H1 (cell line): ENCODE measurements at regions not wholly inside any gene's neighbourhood (a gene's known extent, or its start where the extent isn't known, plus 50 kb on each side); places are given as distances from the start of the nearest gene placed in this dataset.

Experiments
- CTCF ChIA-PET: fragments of 300-600 bp; sonication (Branson Sonifier 250); formaldehyde crosslinking; loops from one replicate; lab custom pipeline; 2021; ENCODE audit not compliant: partially characterized antibody; lab: Charles Lee
- POLR2A ChIA-PET: fragments of 300-600 bp; sonication (Branson Sonifier 250); formaldehyde crosslinking; loops from one replicate; lab custom pipeline; 2021; ENCODE audit warnings: inconsistent platforms; ENCODE audit not compliant: partially characterized antibody; lab: Charles Lee
- DNase-seq, 2 experiments: peaks; one replicate each; pipeline versions ENCODE4 v3.0.0 to v3.0.0-alpha.2; 2010 to 2022; ENCODE audit warnings: low spot score in 2 of 2, low read depth in 1 of 2, mixed read lengths in 1 of 2
- FAIRE-seq: peaks from 2 replicates; lab custom pipeline; 2011; peaks lifted over from hg19 to GRCh38; lab: Jason Lieb, UNC
- H2AFZ ChIP-seq: 2 replicates; pipeline ENCODE4 v1.8.1; 2012; ENCODE audit warnings: low read length, inconsistent platforms
- H2AK5ac ChIP-seq: 2 replicates; pipeline ENCODE4 v1.6.1; 2013; ENCODE audit warnings: low read depth, low read length
- H2BK120ac ChIP-seq: replicated peaks from 2 replicates; pipeline ENCODE3; 2013; ENCODE audit warnings: low read depth, low read length, inconsistent platforms
- H2BK12ac ChIP-seq: 2 replicates; pipeline ENCODE4 v1.6.1; 2013; ENCODE audit warnings: low read depth, low read length
- H2BK15ac ChIP-seq: 2 replicates; pipeline ENCODE4 v1.6.1; 2013; ENCODE audit warnings: low read length
- H2BK20ac ChIP-seq: 2 replicates; pipeline ENCODE4 v1.6.1; 2013; ENCODE audit warnings: low read length
- H2BK5ac ChIP-seq: 2 replicates; pipeline ENCODE4 v1.6.1; 2013; ENCODE audit warnings: low read depth, low read length
- H3K14ac ChIP-seq: 2 replicates; pipeline ENCODE4 v1.6.1; 2013; ENCODE audit warnings: inconsistent platforms; ENCODE audit not compliant: insufficient read length
- H3K18ac ChIP-seq: 2 replicates; pipeline ENCODE4 v1.6.1; 2013; ENCODE audit warnings: low read length; ENCODE audit errors: extremely low read depth
- H3K23ac ChIP-seq: 2 replicates; pipeline ENCODE4 v1.6.1; 2013; ENCODE audit warnings: inconsistent platforms; ENCODE audit not compliant: insufficient read length
- H3K23me2 ChIP-seq: 2 replicates; pipeline ENCODE4 v1.6.1; 2013; ENCODE audit warnings: low read depth, low read length
- H3K27ac ChIP-seq: 2 replicates; pipeline ENCODE4 v1.6.1; 2011; ENCODE audit warnings: low read depth, low read length, inconsistent platforms
- H3K27me3 ChIP-seq, 4 experiments: replicated peaks in 1 of 4; 1 replicate in 1 of 4; 2 replicates in 3 of 4; pipeline versions ENCODE4 v1.6.1 to v1.8.1; 2011 to 2013; ENCODE audit warnings: low read length in 3 of 4, mild to moderate bottlenecking in 3 of 4, inconsistent platforms in 2 of 4, mixed read lengths in 2 of 4, moderate library complexity in 1 of 4; ENCODE audit not compliant: control insufficient read depth in 3 of 4, insufficient read depth in 3 of 4; ENCODE audit errors: extremely low read depth in 1 of 4
- H3K36me3 ChIP-seq, 4 experiments: 2 replicates each; pipeline versions ENCODE4 v1.6.1 to v1.8.1; 2011 to 2013; ENCODE audit warnings: mild to moderate bottlenecking in 4 of 4, low read length in 3 of 4, moderate library complexity in 2 of 4, control low read depth in 1 of 4, inconsistent platforms in 1 of 4; ENCODE audit not compliant: insufficient read depth in 4 of 4, control insufficient read depth in 2 of 4
- H3K4ac ChIP-seq: replicated peaks from 2 replicates; pipeline ENCODE3; 2013; ENCODE audit warnings: low read length, low read depth, mixed read lengths, inconsistent platforms; ENCODE audit not compliant: insufficient read length
- H3K4me1 ChIP-seq, 4 experiments: replicated peaks in 1 of 4; 1 replicate in 1 of 4; 2 replicates in 3 of 4; pipeline versions ENCODE4 v1.6.1 to v1.8.1; 2011 to 2013; ENCODE audit warnings: low read length in 3 of 4, inconsistent platforms in 2 of 4, mixed read lengths in 1 of 4; ENCODE audit not compliant: insufficient read depth in 4 of 4, control insufficient read depth in 3 of 4
- H3K4me2 ChIP-seq, 2 experiments: 2 replicates each; pipeline versions ENCODE4 v1.6.1 to v1.8.1; 2011 to 2013; ENCODE audit warnings: low read depth in 2 of 2, low read length in 2 of 2, control low read depth in 1 of 2, inconsistent platforms in 1 of 2, mild to moderate bottlenecking in 1 of 2; ENCODE audit not compliant: insufficient read depth in 1 of 2
- H3K4me3 ChIP-seq, 4 experiments: fragments of 200-600, 300-600 bp in 1 of 4; sonication (generic), shearing (Covaris generic), sonication (Bioruptor Twin) in 1 of 4; 2 replicates each; pipeline versions ENCODE4 v1.5.1 to v1.8.1; 2011 to 2016; ENCODE audit warnings: low read length in 4 of 4, low read depth in 3 of 4, control low read depth in 2 of 4, inconsistent platforms in 2 of 4, mild to moderate bottlenecking in 2 of 4, mixed read lengths in 1 of 4, moderate library complexity in 1 of 4; ENCODE audit not compliant: insufficient read depth in 2 of 4; ENCODE audit errors: extremely low read depth in 1 of 4
- H3K56ac ChIP-seq: replicated peaks from 2 replicates; pipeline ENCODE3; 2013; ENCODE audit warnings: low read depth, mild to moderate bottlenecking, mixed read lengths, low read length, inconsistent platforms; ENCODE audit not compliant: insufficient read length
- H3K79me1 ChIP-seq: 2 replicates; pipeline ENCODE4 v1.6.1; 2013; ENCODE audit warnings: low read depth, low read length, control low read depth
- H3K79me2 ChIP-seq, 2 experiments: 2 replicates each; pipeline versions ENCODE4 v1.6.1 to v1.8.1; 2012 to 2013; ENCODE audit warnings: low read length in 2 of 2, mild to moderate bottlenecking in 2 of 2, inconsistent platforms in 1 of 2; ENCODE audit not compliant: insufficient read depth in 2 of 2, control insufficient read depth in 1 of 2
- H3K9ac ChIP-seq, 4 experiments: replicated peaks in 1 of 4; 1 replicate in 1 of 4; 2 replicates in 3 of 4; pipeline versions ENCODE4 v1.6.1 to v1.8.1; 2011 to 2013; ENCODE audit warnings: low read depth in 3 of 4, low read length in 3 of 4, control low read depth in 2 of 4, mild to moderate bottlenecking in 2 of 4, moderate library complexity in 2 of 4, inconsistent platforms in 1 of 4; ENCODE audit errors: extremely low read depth in 1 of 4
- H3K9me3 ChIP-seq, 2 experiments: 2 replicates each; pipeline versions ENCODE4 v1.6.1 to v1.8.1; 2012 to 2013; ENCODE audit warnings: mild to moderate bottlenecking in 2 of 2, moderate library complexity in 2 of 2, control low read depth in 1 of 2, inconsistent platforms in 1 of 2, low read depth in 1 of 2, low read length in 1 of 2, mixed read lengths in 1 of 2; ENCODE audit not compliant: insufficient read depth in 2 of 2
- H4K20me1 ChIP-seq, 2 experiments: replicated peaks in 1 of 2; 2 replicates each; pipeline versions ENCODE3 to v1.8.1; 2011 to 2013; ENCODE audit warnings: inconsistent platforms in 2 of 2, low read length in 2 of 2, mild to moderate bottlenecking in 1 of 2; ENCODE audit not compliant: insufficient read depth in 2 of 2, control insufficient read depth in 1 of 2
- H4K5ac ChIP-seq: 2 replicates; pipeline ENCODE4 v1.6.1; 2013; ENCODE audit warnings: low read length, low read depth, mixed read lengths, inconsistent platforms; ENCODE audit not compliant: insufficient read length
- H4K8ac ChIP-seq: 2 replicates; pipeline ENCODE4 v1.8.0; 2013; ENCODE audit warnings: mild to moderate bottlenecking, moderate library complexity, low read length, inconsistent platforms; ENCODE audit not compliant: insufficient read depth; ENCODE audit errors: extremely low read depth
- H4K91ac ChIP-seq: replicated peaks from 2 replicates; pipeline ENCODE3; 2013; ENCODE audit warnings: low read length, mixed read lengths, inconsistent platforms; ENCODE audit not compliant: insufficient read length
- CREB1 ChIP-seq: IDR thresholded peaks from 2 replicates; pipeline ENCODE4 v1.6.1; 2012; ENCODE audit warnings: inconsistent platforms
- GABPA ChIP-seq: IDR thresholded peaks from 2 replicates; pipeline ENCODE4 v1.6.1; 2011; ENCODE audit warnings: mild to moderate bottlenecking, low read length, moderate library complexity, borderline replicate concordance; ENCODE audit not compliant: insufficient read depth
- KDM1A ChIP-seq: fragments of 200-600, 300-600 bp; sonication (generic); IDR thresholded peaks from 2 replicates; pipeline ENCODE4 v1.7.1; 2016; ENCODE audit warnings: mild to moderate bottlenecking, low read length, borderline replicate concordance
- PHF8 ChIP-seq: fragments of 200-600 bp; sonication (generic); conservative IDR thresholded peaks from 2 replicates; pipeline ENCODE4 v1.7.1; 2012; ENCODE audit warnings: low read depth, mild to moderate bottlenecking, inconsistent platforms, low read length, moderate library complexity
- RBBP5 ChIP-seq: IDR thresholded peaks from 2 replicates; pipeline ENCODE4 v1.7.1; 2012; ENCODE audit warnings: low read depth, mild to moderate bottlenecking, inconsistent platforms, low read length, moderate library complexity, borderline replicate concordance
- SIN3A ChIP-seq, 2 experiments: IDR thresholded peaks in 1 of 2; conservative IDR thresholded peaks in 1 of 2; 2 replicates each; pipeline ENCODE4 v1.6.1; 2011 to 2012; ENCODE audit warnings: low read length in 2 of 2, improper control_type of control experiment in 1 of 2, low read depth in 1 of 2, mild to moderate bottlenecking in 1 of 2
- WGBS, 2 experiments: shearing (Covaris generic) in 1 of 2; methylation state at CpG; one replicate each; pipeline versions ENCODE4 v1.1.6 to v1.1.7; 2013 to 2015; ENCODE audit warnings: low lambda C conversion rate in 2 of 2, mixed read lengths in 2 of 2, inconsistent platforms in 1 of 2, low coverage in 1 of 2, missing lambda C conversion rate in 1 of 2; ENCODE audit not compliant: insufficient replicate concordance in 2 of 2, insufficient coverage in 1 of 2, insufficient read length in 1 of 2; ENCODE audit errors: extremely low coverage in 1 of 2, missing lambda C conversion rate in 1 of 2; 5-methylcytosine and 5-hydroxymethylcytosine counted together
- TF ChIP-seq, protein P1 (sequence below): IDR thresholded peaks from 2 replicates; pipeline ENCODE4 v1.6.1; 2011; ENCODE audit warnings: low read length, improper control_type of control experiment

GRCh38 chr18:55064073-55064472 lies 104.8 kb upstream of the CCDC68 start:
- WGBS, 2 experiments, result 91% methylated on average over 4 of the region's 4 CpGs; no CpG with 5 or more reads in 1 of the 2 experiments
- H4K8ac ChIP-seq, result no peak overlapping the region
- no peaks in the 10 kb centered on the region for H3K27me3 ChIP-seq
- no peak overlapping the region for H2BK12ac ChIP-seq
- no peak for DNase-seq
- H3K18ac ChIP-seq, result no peak overlapping the region
- no peak overlapping the region for H3K4ac ChIP-seq
- no peak overlapping the region for H4K5ac ChIP-seq
- no peaks in the 10 kb centered on the region for H3K79me2 ChIP-seq
- no peak overlapping the region for H2AK5ac ChIP-seq
- no peaks in the 10 kb centered on the region for H3K36me3 ChIP-seq
- H3K4me1 ChIP-seq, result no peaks in the 10 kb centered on the region
- no peak overlapping the region for H2BK15ac ChIP-seq
- no peak for FAIRE-seq
- no peak overlapping the region for H3K56ac ChIP-seq
- H3K4me3 ChIP-seq, result no peak overlapping the region
- H3K14ac ChIP-seq, result no peak overlapping the region
- H3K9me3 ChIP-seq, result no peaks in the 10 kb centered on the region
- ChIA-PET CTCF (no interaction called here), POLR2A (no interaction called here)
- H3K4me2 ChIP-seq, result no peak overlapping the region
- H2BK20ac ChIP-seq, result no peak overlapping the region
- no peak for TF ChIP-seq GABPA
- TF ChIP-seq KDM1A, result no peak
- TF ChIP-seq CREB1, result no peak
- TF ChIP-seq, protein P1, sequence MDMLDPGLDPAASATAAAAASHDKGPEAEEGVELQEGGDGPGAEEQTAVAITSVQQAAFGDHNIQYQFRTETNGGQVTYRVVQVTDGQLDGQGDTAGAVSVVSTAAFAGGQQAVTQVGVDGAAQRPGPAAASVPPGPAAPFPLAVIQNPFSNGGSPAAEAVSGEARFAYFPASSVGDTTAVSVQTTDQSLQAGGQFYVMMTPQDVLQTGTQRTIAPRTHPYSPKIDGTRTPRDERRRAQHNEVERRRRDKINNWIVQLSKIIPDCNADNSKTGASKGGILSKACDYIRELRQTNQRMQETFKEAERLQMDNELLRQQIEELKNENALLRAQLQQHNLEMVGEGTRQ, result no peak
- TF ChIP-seq PHF8, result no peak
- no peak for TF ChIP-seq RBBP5
- no peak for TF ChIP-seq SIN3A (conservative IDR thresholded peaks at IDR 0.05 in 1 of 2, IDR thresholded peaks at IDR 0.05 in 1 of 2; ENCODE audit: low read depth in 1 of 2, low read length in 2 of 2)
- H3K23ac ChIP-seq, result no peak overlapping the region
- H2BK120ac ChIP-seq, result no peak overlapping the region
- no peak overlapping the region for H3K27ac ChIP-seq
- no peak overlapping the region for H3K9ac ChIP-seq
- H4K91ac ChIP-seq, result no peak overlapping the region
- no peak overlapping the region for H2BK5ac ChIP-seq
- no peaks in the 10 kb centered on the region for H3K23me2 ChIP-seq
- H2AFZ ChIP-seq, result no peak overlapping the region
- no peaks in the 10 kb centered on the region for H3K79me1 ChIP-seq
- H4K20me1 ChIP-seq, result no peaks in the 10 kb centered on the region
